HL-60 (cell line): ENCODE measurements at regions not wholly inside any gene's neighbourhood (a gene's known extent, or its start where the extent isn't known, plus 50 kb on each side); places are given as distances from the start of the nearest gene placed in this dataset.

Experiments
- DNase-seq, 2 experiments: peaks; one replicate each; pipeline ENCODE4 v3.0.0-alpha.2; 2010 to 2020; ENCODE audit warnings: low read depth in 1 of 2, low spot score in 1 of 2
- H3K27ac ChIP-seq: fragments of 250-450 bp; sonication (Bioruptor Pico); replicated peaks from 2 replicates; pipeline ENCODE4 v1.5.1; 2020; ENCODE audit warnings: mild to moderate bottlenecking, moderate library complexity
- H3K27me3 ChIP-seq: fragments of 250-450 bp; sonication (Bioruptor Pico); 2 replicates; pipeline ENCODE4 v1.5.1; 2021; ENCODE audit warnings: mild to moderate bottlenecking, moderate library complexity; ENCODE audit not compliant: insufficient read depth, poor library complexity, severe bottlenecking
- H3K4me3 ChIP-seq: replicated peaks from 2 replicates; pipeline ENCODE4 v1.5.1; 2011; ENCODE audit warnings: mild to moderate bottlenecking, control low read depth, low read length; ENCODE audit not compliant: insufficient read depth
- CTCF ChIP-seq: IDR thresholded peaks from one replicate; pipeline ENCODE4 v1.5.1; 2011; ENCODE audit warnings: low read length, control low read depth, inconsistent platforms; ENCODE audit not compliant: insufficient read depth
- GABPA ChIP-seq: IDR thresholded peaks from 2 replicates; pipeline ENCODE4 v1.6.1; 2012; ENCODE audit warnings: low read depth
- POLR2AphosphoS5 ChIP-seq: IDR thresholded peaks from 2 replicates; pipeline ENCODE4 v1.6.1; 2012; ENCODE audit warnings: low read depth
- REST ChIP-seq: IDR thresholded peaks from 2 replicates; pipeline ENCODE4 v1.6.1; 2012; ENCODE audit warnings: low read depth; ENCODE audit not compliant: insufficient replicate concordance
- SPI1 ChIP-seq: IDR thresholded peaks from 2 replicates; pipeline ENCODE4 v1.6.1; 2012; ENCODE audit warnings: low read depth, mild to moderate bottlenecking, borderline replicate concordance

GRCh38 chr5:166117072-166118066 lies 2174.1 kb upstream of the WWC1 start:
- TF ChIP-seq CTCF, result no peak
- no peak for TF ChIP-seq SPI1
- TF ChIP-seq POLR2AphosphoS5, result no peak
- TF ChIP-seq GABPA, result no peak
- TF ChIP-seq REST, result no peak
- no peak for DNase-seq
- Histone ChIP-seq H3K27me3 (no peaks in the 10 kb centered on the region), H3K27ac (no peak overlapping the region), H3K4me3 (no peak overlapping the region)

- H3K4me3 ChIP-seq, result no peak overlapping the region
- no peak overlapping the region for H3K27ac ChIP-seq
- no peak for TF ChIP-seq REST
- TF ChIP-seq SPI1, result no peak
- no peak for TF ChIP-seq CTCF
- no peak for TF ChIP-seq POLR2AphosphoS5
- no peak for TF ChIP-seq GABPA
- DNase-seq, result no peak
- H3K27me3 ChIP-seq, result no peaks in the 10 kb centered on the region
These were observed 2171.9 kb upstream of the WWC1 start for GRCh38 chr5:166119506-166119905.

GRCh38 chr5:166123717-166124116 lies 2167.7 kb upstream of the WWC1 start:
- no peak for DNase-seq
- H3K4me3 ChIP-seq, result no peak overlapping the region
- H3K27me3 ChIP-seq, result no peaks in the 10 kb centered on the region

More at GRCh38 chr5:166123717-166124116, 2167.7 kb upstream of the WWC1 start:
- no peak overlapping the region for H3K27ac ChIP-seq
- TF ChIP-seq REST (no peak), CTCF (no peak), POLR2AphosphoS5 (no peak), GABPA (no peak), SPI1 (no peak)
